CD4-positive, alpha-beta T cell treated with Interleukin-17A for 4 hours (primary cell): ENCODE measurements at regions not wholly inside any gene's neighbourhood (a gene's known extent, or its start where the extent isn't known, plus 50 kb on each side); places are given as distances from the start of the nearest gene placed in this dataset.
"Not testable (repeated sequence)": the region's sequence is repeated elsewhere in the genome, so short reads cannot be mapped to it uniquely, and the experiment has no call there.

Experiments
- DNase-seq: peaks from one replicate; pipeline ENCODE4 v3.0.0-alpha.2; 2020; ENCODE audit warnings: mixed read lengths

GRCh38 chr15:36430726-36431265 lies 148.6 kb upstream of the CDIN1 start:
- no peak for DNase-seq

GRCh38 chr15:36432161-36432560 lies 147.3 kb upstream of the CDIN1 start:
- no peak for DNase-seq

DNA sequence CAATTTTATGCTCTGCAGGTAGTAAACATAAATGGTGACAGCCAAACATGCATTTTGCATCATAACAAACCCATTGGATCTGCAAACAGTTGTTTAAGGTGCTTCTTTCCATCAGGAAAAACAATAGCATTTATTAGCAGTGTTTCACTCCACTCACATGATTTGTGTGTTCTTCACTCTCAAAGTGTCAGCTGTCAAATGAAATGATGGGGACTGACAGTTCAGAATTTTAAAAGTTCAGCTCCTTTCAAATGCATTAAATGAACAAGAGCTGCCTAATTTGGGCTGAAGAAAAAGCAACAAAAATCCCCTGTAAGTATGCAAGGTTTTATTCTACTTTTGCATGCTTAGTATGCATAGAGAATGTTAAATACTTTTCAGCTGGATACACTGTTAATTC lies 145.2 kb upstream of the CDIN1 start:
- DNase-seq = no peak

DNA sequence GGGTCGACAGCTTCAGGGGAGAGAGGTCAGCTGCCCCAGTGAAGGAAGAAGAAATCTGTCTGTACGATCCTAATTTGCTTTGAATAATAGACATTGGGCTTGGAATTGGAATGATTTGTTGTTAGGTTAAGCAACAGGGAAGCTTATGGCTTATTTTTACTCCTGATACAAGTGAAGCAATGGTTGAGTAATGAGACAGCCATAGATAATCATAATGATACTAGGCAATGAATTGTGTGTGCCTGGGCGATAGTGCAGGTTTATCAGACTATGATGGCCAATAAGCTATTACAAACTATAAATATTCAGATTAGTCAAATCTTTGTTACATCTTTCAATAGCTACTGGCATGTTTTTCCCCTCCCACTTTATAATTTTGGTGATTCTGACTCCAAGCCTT lies 140.9 kb upstream of the CDIN1 start:
- no peak for DNase-seq

DNA sequence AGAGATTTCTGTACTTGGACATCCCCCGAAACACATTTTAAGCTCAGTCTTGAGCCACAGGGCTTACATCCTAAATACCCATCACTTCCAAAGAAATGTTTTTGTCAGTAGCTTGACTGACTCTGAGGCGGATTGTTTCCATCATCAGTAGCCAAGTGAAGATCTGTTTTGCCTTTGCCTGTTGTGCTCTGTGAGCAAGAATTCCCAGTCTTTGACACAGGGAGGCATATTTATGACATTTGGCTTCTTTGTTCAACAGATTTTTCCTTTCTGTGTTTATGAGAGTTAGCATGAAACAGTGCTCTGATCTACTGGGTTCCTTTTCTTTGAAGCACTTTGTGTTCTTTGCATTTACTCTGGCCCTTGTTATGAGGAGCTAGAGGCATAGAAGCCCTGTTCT lies 132.1 kb upstream of the CDIN1 start:
- no peak for DNase-seq

GRCh38 chr15:36448418-36448817 lies 131.0 kb upstream of the CDIN1 start:
- no peak for DNase-seq

DNA sequence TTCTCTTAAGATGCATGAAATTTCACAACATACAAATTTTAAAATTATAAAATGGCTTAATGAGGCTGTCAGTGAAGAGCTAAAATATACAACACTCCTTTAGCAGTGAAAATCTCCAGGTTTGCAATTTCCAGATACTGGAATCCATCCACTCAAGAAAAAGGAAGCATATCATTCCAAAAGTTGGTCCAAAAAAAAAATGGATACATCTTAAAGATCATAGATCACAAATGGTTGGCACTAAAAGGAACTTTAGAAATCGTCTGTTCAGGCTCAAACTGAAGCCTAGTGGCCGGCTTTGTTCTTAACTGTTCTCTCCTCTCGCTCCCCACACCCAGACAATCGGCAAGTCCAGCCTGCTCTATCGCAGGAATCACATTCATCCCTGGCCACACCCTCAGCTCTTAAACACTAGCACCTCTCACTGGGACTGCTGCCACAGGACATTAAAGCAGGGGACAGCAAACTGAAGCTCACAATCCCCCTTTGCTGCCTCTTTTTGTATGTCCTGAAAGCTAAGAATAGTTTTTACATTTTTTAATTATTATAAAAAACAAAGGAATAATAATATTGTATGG lies 130.3 kb upstream of the CDIN1 start:
- no peak for DNase-seq

DNA sequence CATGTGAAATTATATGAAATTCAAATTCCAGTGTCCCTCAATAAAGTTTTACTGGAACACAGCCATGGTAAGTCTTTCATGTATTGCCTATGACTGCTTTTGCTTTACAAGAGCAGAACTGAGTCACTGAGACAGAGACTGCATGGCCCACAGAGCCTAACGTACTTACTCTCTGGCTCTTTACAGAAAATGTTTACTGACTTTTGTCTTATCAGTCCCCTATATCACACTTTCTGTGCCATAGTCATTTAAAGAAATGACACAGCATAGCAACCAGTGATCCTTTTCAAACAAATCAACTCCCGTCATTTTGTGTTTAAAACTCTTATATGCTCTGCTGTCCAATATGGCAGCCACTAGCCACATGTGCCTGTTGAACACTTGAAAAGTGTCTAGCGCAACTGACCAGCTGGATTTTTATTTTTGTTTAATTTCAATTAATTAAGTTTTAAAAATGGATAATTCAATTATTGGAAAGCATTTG lies 129.7 kb upstream of the CDIN1 start:
- no peak for DNase-seq

GRCh38 chr15:36454244-36454643 lies 125.2 kb upstream of the CDIN1 start:
- DNase-seq = not testable (repeated sequence)

GRCh38 chr15:36458411-36458810 lies 121.0 kb upstream of the CDIN1 start:
- DNase-seq = no peak

DNA sequence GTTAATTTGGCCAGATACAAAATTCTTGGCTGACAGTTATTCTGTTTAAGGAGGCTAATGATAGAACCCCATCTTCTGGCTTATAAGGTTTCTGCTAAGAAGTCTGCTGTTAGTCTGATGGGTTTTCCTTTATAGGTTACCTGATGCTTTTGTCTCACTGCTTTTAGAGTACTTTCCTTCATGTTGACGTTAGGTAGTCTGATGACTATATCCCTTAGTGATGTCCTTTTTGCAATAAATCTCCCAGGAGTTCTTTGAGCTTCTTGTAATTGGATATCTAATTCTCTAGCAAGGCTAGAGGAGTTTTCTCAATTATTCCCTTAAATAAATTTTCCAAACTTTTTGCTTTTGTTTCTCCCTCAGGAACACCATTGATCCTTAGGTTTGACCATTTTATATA lies 114.1 kb upstream of the CDIN1 start:
- no peak for DNase-seq

GRCh38 chr15:36468746-36469145 lies 110.7 kb upstream of the CDIN1 start:
- no peak for DNase-seq

GRCh38 chr15:36469311-36469966 lies 110.0 kb upstream of the CDIN1 start:
- DNase-seq = no peak

- DNase-seq = no peak
Observed at GRCh38 chr15:36472672-36473071, 106.8 kb upstream of the CDIN1 start.

- no peak for DNase-seq
Observed at GRCh38 chr15:36478561-36478960, 100.9 kb upstream of the CDIN1 start.

DNA sequence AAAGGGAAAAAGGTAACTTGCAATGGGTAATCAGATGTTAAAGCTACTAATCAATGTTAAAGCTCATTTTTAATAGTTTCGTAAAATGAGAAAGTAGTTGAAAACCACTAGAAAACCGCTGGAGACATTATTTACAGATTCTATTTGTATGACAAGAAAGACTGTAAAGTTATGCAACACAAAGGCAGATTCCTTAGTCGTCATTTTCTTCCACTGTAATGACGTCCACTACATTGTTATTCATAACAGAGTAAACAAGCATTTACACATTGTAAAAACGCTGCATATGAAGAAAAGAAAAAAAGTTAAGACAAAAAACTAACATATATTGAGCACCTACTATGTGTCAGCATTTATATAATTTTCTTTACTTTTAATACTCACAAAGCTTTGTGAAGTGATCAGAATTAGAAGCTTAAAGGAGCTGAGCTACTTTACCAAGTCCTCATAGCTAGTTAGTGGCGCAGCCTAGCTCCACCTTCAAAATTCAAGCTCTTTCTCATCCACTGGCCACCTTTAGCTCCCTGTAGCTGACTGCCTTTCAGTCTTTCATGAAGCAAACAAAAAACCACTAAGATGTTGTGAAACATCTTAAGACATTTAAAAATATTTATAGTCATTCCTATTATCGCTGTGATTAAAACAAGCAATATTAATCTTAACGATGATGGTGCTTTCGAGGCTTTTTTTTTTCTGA lies 100.1 kb upstream of the CDIN1 start:
- no peak for DNase-seq

DNA sequence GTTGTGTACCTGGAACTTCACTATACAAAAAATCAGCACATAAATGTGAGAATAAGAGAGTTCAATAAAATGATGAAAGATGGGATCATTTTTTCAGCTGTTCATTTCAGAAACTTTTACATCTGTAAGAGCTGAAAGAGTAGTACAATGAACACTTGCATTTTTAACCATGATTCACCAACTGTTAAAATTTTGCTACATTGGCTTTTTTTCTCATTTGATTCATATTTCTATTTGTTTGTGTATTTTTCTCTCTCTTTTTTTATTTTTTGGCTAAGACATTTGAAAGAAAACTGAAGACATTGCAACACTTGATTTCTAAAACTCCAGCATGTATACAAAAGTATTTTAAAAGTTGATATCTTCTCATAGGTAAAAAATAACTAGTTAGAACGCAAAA lies 98.3 kb upstream of the CDIN1 start:
- DNase-seq = no peak

DNA sequence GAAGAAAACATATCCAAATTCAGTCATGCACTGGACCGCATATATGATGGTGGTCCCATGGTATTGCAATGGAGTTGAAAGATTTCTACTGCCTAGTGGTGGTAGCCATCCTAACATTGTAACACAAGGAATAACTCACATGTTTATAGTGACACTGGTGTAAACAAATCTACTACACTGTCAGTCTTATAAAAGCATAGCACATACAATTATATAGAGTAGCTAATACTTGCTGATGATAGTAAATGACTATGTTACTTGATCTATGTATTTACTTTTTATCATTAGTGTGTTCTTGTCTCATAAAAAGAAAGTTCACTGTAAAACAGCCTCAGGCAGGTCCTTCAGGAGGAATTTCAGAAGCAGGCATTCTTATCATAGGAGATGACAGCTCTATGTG lies 96.0 kb upstream of the CDIN1 start:
- DNase-seq = no peak

DNA sequence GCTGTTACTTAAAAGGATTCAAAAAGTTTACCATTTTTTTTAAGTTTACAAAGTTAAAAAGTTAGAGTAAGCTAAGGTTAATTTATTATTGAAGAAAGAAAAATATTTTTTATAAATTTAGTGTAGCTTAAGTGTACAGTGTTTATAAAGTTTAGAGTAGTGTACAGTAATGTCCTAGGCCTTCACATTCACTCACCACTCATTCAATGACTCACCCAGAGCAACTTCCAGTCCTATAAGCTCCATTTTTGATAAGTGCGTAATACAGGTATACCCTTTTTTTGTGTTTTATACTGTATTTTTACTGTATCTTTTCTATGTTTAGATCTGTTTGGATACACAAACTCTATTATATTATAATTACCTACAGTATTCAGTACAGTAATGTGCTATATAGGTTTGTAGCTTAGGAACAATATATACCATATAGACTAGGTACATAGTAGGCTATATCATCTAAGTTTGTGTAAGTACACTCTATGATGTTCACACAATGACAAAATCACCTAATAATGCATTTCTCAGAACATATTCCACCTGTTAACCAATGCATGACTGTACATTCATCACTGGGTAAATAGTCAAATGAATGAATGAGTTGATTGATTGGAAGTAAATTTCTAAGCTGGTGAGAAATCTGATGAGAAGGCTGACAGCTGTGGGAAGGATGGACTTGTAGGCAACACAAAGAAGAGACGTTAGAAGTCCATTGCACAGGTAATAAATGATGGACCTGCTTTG lies 95.2 kb upstream of the CDIN1 start:
- DNase-seq = no peak

DNA sequence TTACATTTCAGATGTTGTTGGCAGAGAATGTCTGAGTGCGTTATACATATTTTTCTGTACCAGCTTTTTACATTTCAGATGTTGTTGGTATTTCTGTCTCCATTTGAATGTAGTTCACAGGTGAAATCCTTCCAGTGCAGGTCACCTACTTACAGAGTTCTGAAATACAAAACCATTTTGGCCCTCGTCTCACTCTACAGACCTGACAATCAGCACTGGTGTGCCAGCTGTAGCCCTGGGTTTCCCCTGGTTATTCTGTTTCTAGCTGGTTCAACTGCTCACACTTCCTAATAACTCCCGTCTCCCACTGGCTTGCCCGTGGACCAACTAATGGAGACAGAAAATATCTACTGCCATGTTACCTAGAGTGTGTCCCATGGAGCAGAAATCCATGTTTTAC lies 87.5 kb upstream of the CDIN1 start:
- DNase-seq = no peak

DNA sequence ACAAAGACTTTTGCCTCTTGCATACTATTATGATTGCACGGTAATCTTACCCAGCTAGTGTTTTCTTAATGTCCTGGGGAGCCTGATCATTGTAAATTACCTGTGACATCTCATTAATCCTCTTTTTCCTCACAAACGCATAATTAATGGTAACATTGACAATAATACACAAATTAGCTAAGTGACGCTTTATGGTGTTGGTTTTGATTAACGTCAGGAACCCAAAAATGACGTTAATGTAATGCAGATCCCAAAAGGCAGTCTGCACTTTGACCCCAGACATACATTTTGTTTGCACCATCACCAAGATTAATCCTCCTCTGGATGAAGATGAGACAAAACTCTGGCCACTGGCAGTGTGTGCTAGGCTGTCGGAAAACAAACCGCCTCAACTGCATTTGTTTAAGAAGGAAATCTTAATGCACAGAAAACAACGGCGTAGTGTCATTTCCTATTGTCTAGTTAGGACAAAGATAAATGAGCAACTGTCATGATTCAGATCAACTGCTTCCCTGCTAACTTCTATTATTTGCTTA lies 83.9 kb upstream of the CDIN1 start:
- no peak for DNase-seq

DNA sequence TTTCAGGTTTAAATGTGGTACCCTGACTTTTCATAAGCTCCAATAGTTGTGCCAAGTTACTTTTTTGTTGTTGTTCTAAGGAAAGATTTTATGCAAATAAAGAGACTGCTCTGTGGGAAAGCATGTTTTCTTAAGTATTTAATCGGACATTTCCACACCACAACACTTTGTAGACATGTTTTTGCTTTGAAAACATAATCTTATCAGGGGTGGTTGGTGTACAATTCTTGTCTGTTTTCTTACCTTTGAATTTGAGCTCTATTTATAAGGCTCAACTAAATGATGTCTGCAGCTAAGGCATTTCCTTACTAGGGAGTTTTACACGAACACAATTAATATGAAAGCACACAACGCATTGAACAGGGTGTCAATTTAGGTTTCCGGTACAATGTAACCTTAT lies 81.5 kb upstream of the CDIN1 start:
- DNase-seq = no peak

GRCh38 chr15:36498401-36498800 lies 81.0 kb upstream of the CDIN1 start:
- DNase-seq = no peak
